ENCODE measurements at regions not wholly inside any gene's neighbourhood (a gene's known extent, or its start where the extent isn't known, plus 50 kb on each side); places are given as distances from the start of the nearest gene placed in this dataset.

DNA sequence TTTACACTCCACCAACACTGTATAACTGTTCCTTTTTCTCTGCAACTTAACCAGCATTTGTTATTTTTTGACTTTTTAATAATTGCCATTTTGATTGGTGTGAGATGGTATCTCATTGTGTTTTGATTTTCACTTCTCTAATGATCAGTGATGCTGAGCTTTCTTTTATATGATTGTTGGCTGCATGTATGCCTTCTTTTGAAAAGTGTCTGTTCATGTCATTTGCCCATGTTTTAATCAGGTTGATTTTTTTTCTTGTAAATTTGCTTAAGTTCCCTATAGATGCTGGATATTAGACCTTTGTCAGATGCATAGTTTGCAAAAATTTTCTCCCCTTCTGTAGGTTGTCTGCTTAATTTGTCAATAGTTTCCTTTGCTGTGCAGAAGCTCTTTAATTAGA lies 263.0 kb downstream of the MBNL1 start:
- no peak for TF ChIP-seq GATA2 (IDR thresholded peaks at IDR 0.05; ENCODE audit: low read depth, low read length)
- TF ChIP-seq GATA3 (IDR thresholded peaks at IDR 0.05; ENCODE audit: low read depth, low read length) = no peak

All from SH-SY5Y (cell line).